Bronchial epithelial cell (primary cell): ENCODE measurements at regions not wholly inside any gene's neighbourhood (a gene's known extent, or its start where the extent isn't known, plus 50 kb on each side); places are given as distances from the start of the nearest gene placed in this dataset.

ENCODE experiments used
- DNase-seq: peaks from one replicate; pipeline ENCODE4 v3.0.0-alpha.2; 2010; ENCODE audit warnings: low read depth
- FAIRE-seq: peaks from 2 replicates; lab custom pipeline; 2011; peaks lifted over from hg19 to GRCh38; lab: Jason Lieb, UNC
- H3K27me3 ChIP-seq: 2 replicates; pipeline ENCODE4 v1.5.1; 2011; ENCODE audit warnings: low read length; ENCODE audit not compliant: control insufficient read depth, insufficient read depth
- H3K36me3 ChIP-seq: 2 replicates; pipeline ENCODE4 v1.5.1; 2011; ENCODE audit warnings: low read length; ENCODE audit not compliant: control insufficient read depth, insufficient read depth
- H3K4me3 ChIP-seq: 2 replicates; pipeline ENCODE4 v1.5.1; 2011; ENCODE audit warnings: mild to moderate bottlenecking, low read depth, low read length, control low read depth
- CTCF ChIP-seq: IDR thresholded peaks from 2 replicates; pipeline ENCODE4 v1.5.1; 2011; ENCODE audit warnings: mild to moderate bottlenecking, moderate library complexity, low read length, control low read depth, inconsistent platforms; ENCODE audit not compliant: insufficient read depth, severe bottlenecking

- TF ChIP-seq CTCF: no peak
- no peak overlapping the region for H3K4me3 ChIP-seq
- H3K27me3 ChIP-seq: no peaks in the 10 kb centered on the region
- no peak for DNase-seq
- no peaks in the 10 kb centered on the region for H3K36me3 ChIP-seq
- no peak for FAIRE-seq
Measured at GRCh38 chr6:44665143-44665542, 277.6 kb downstream of the CDC5L start.

- Histone ChIP-seq H3K36me3 (no peaks in the 10 kb centered on the region), H3K27me3 (no peaks in the 10 kb centered on the region), H3K4me3 (no peak overlapping the region)
- no peak for TF ChIP-seq CTCF
- FAIRE-seq (peak; percentile 7), DNase-seq (no peak)
Measured at GRCh38 chr6:44665683-44666082, 278.2 kb downstream of the CDC5L start.

- no peak overlapping the region for H3K4me3 ChIP-seq
- TF ChIP-seq CTCF: no peak
- no peaks in the 10 kb centered on the region for H3K27me3 ChIP-seq
- H3K36me3 ChIP-seq: no peaks in the 10 kb centered on the region
- DNase-seq: no peak
- FAIRE-seq: no peak
Measured at GRCh38 chr6:44666324-44666723, 278.8 kb downstream of the CDC5L start.

GRCh38 chr6:44667226-44667625 lies 279.7 kb downstream of the CDC5L start:
- no peak for TF ChIP-seq CTCF
- no peaks in the 10 kb centered on the region for H3K36me3 ChIP-seq
- no peak overlapping the region for H3K4me3 ChIP-seq
- DNase-seq (no peak), FAIRE-seq (no peak)
- H3K27me3 ChIP-seq: no peaks in the 10 kb centered on the region

GRCh38 chr6:44667668-44668390 lies 280.3 kb downstream of the CDC5L start:
- Histone ChIP-seq H3K36me3 (no peaks in the 10 kb centered on the region), H3K27me3 (no peaks in the 10 kb centered on the region), H3K4me3 (no peak overlapping the region)
- no peak for FAIRE-seq
- peak; percentile 62 for TF ChIP-seq CTCF
- DNase-seq: no peak
